WTC11 (cell line): ENCODE measurements at regions not wholly inside any gene's neighbourhood (a gene's known extent, or its start where the extent isn't known, plus 50 kb on each side); places are given as distances from the start of the nearest gene placed in this dataset.

Experiments
- ATF6 ChIP-seq: sonication (generic); formaldehyde crosslinking; IDR thresholded peaks from 2 replicates; pipeline ENCODE4 v1.8.1; 2023; ENCODE audit warnings: mild to moderate bottlenecking, missing genetic modification reagents
- CREB1 ChIP-seq: sonication (generic); formaldehyde crosslinking; IDR thresholded peaks from 2 replicates; pipeline ENCODE4 v1.8.0; 2023; ENCODE audit warnings: mild to moderate bottlenecking, missing genetic modification reagents
- E2F4 ChIP-seq: sonication (generic); formaldehyde crosslinking; IDR thresholded peaks from 2 replicates; pipeline ENCODE4 v1.8.1; 2022; ENCODE audit warnings: low read depth, mild to moderate bottlenecking, moderate library complexity, missing genetic modification reagents, borderline replicate concordance
- ELF4 ChIP-seq: sonication (generic); formaldehyde crosslinking; IDR thresholded peaks from 2 replicates; pipeline ENCODE4 v1.8.1; 2022; ENCODE audit warnings: low read depth, mild to moderate bottlenecking, moderate library complexity, missing genetic modification reagents
- FOXP1 ChIP-seq: sonication (generic); formaldehyde crosslinking; IDR thresholded peaks from 2 replicates; pipeline ENCODE4 v1.8.0; 2022; ENCODE audit warnings: missing genetic modification reagents, mild to moderate bottlenecking, moderate library complexity, borderline replicate concordance
- MAX ChIP-seq: sonication (generic); formaldehyde crosslinking; IDR thresholded peaks from 2 replicates; pipeline ENCODE4 v1.8.0; 2022; ENCODE audit warnings: mild to moderate bottlenecking, missing genetic modification reagents
- NFYB ChIP-seq: sonication (generic); formaldehyde crosslinking; conservative IDR thresholded peaks from 2 replicates; pipeline ENCODE4 v1.8.0; 2022; ENCODE audit warnings: low read depth, missing genetic modification reagents
- SOX15 ChIP-seq: fragments of 250-450 bp; sonication (Bioruptor Pico); IDR thresholded peaks from 2 replicates; pipeline ENCODE4 v1.9.0; 2021; ENCODE audit warnings: mild to moderate bottlenecking
- TP53 ChIP-seq: sonication (generic); formaldehyde crosslinking; IDR thresholded peaks from 2 replicates; pipeline ENCODE4 v1.8.1; 2023; ENCODE audit warnings: mild to moderate bottlenecking, missing genetic modification reagents
- ZNF121 ChIP-seq: sonication (generic); formaldehyde crosslinking; IDR thresholded peaks from 2 replicates; pipeline ENCODE4 v1.8.0; 2023; ENCODE audit warnings: missing genetic modification reagents
- TF ChIP-seq, protein P1 (sequence below): fragments of 200-600 bp; IDR thresholded peaks from 2 replicates; pipeline ENCODE4 v1.8.0; 2022; ENCODE audit warnings: antibody characterized with exemption
- TF ChIP-seq, protein P2 (sequence below): fragments of 250-450 bp; sonication (Bioruptor Pico); IDR thresholded peaks from 2 replicates; pipeline ENCODE4 v1.9.0; 2021; ENCODE audit warnings: mild to moderate bottlenecking

DNA sequence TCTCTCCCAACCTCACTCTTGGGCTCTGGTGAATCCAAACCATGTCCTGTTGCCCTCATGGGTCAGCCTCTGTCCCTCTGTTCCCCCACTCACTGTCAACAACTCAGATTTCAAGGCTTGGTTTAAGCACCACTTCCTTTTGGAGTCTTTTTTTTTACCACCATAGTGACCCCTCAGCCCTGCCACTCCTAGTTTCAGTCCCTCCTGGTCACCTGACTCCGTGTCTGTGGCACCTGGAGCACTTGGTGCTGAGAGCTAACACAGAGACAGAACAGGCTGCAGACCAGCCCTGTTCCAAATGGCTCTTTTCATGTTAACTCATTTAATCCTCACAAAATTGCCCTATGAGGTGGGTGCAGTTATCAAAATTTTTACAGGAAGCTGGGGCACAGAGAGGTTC lies 53.6 kb upstream of the SMNDC1 start:
- TF ChIP-seq ATF6 (CRISPR knock-in tag) = no peak
- TF ChIP-seq, protein P1, sequence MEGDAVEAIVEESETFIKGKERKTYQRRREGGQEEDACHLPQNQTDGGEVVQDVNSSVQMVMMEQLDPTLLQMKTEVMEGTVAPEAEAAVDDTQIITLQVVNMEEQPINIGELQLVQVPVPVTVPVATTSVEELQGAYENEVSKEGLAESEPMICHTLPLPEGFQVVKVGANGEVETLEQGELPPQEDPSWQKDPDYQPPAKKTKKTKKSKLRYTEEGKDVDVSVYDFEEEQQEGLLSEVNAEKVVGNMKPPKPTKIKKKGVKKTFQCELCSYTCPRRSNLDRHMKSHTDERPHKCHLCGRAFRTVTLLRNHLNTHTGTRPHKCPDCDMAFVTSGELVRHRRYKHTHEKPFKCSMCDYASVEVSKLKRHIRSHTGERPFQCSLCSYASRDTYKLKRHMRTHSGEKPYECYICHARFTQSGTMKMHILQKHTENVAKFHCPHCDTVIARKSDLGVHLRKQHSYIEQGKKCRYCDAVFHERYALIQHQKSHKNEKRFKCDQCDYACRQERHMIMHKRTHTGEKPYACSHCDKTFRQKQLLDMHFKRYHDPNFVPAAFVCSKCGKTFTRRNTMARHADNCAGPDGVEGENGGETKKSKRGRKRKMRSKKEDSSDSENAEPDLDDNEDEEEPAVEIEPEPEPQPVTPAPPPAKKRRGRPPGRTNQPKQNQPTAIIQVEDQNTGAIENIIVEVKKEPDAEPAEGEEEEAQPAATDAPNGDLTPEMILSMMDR = no peak
- no peak for TF ChIP-seq FOXP1 (CRISPR knock-in tag)
- TF ChIP-seq E2F4 = no peak
- TF ChIP-seq CREB1 (CRISPR knock-in tag) = no peak
- TF ChIP-seq ZNF121 (CRISPR knock-in tag) = no peak
- TF ChIP-seq NFYB = no peak
- TF ChIP-seq SOX15 (CRISPR knock-in tag) = no peak
- TF ChIP-seq ELF4 (CRISPR knock-in tag) = no peak
- no peak for TF ChIP-seq TP53 (CRISPR knock-in tag)
- TF ChIP-seq, protein P2, sequence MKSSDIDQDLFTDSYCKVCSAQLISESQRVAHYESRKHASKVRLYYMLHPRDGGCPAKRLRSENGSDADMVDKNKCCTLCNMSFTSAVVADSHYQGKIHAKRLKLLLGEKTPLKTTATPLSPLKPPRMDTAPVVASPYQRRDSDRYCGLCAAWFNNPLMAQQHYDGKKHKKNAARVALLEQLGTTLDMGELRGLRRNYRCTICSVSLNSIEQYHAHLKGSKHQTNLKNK = no peak
- no peak for TF ChIP-seq MAX
